HEK293 (cell line): ENCODE measurements at regions not wholly inside any gene's neighbourhood (a gene's known extent, or its start where the extent isn't known, plus 50 kb on each side); places are given as distances from the start of the nearest gene placed in this dataset.

Experiments
- GFI1B ChIP-seq: fragments of 450-650 bp; formaldehyde crosslinking; IDR thresholded peaks from 2 replicates; pipeline ENCODE4 v1.5.1; 2016; ENCODE audit warnings: missing biosample characterization, missing genetic modification characterization
- SALL2 ChIP-seq: fragments of 450-650 bp; formaldehyde crosslinking; IDR thresholded peaks from 2 replicates; pipeline ENCODE4 v1.5.0; 2017; ENCODE audit warnings: missing biosample characterization, mild to moderate bottlenecking, missing genetic modification characterization, borderline replicate concordance
- SP2 ChIP-seq: fragments of 450-650 bp; formaldehyde crosslinking; IDR thresholded peaks from 2 replicates; pipeline ENCODE4 v1.5.1; 2016; ENCODE audit warnings: missing biosample characterization, missing genetic modification characterization
- YY1 ChIP-seq: fragments of 450-650 bp; formaldehyde crosslinking; IDR thresholded peaks from 2 replicates; pipeline ENCODE4 v1.5.1; 2018; ENCODE audit warnings: missing biosample characterization, missing genetic modification characterization
- TF ChIP-seq, protein P1 (sequence below): fragments of 450-650 bp; formaldehyde crosslinking; IDR thresholded peaks from 2 replicates; pipeline ENCODE4 v1.5.1; 2016; ENCODE audit warnings: missing biosample characterization, missing genetic modification characterization
- TF ChIP-seq, protein P2 (sequence below): fragments of 450-650 bp; formaldehyde crosslinking; IDR thresholded peaks from 2 replicates; pipeline ENCODE4 v1.5.1; 2016; ENCODE audit warnings: missing biosample characterization, missing genetic modification characterization
- TF ChIP-seq, protein P3 (sequence below): fragments of 450-650 bp; formaldehyde crosslinking; IDR thresholded peaks from 2 replicates; pipeline ENCODE4 v1.5.1; 2016; ENCODE audit warnings: missing biosample characterization, missing genetic modification characterization
- TF ChIP-seq, protein P4 (sequence below): fragments of 450-650 bp; formaldehyde crosslinking; IDR thresholded peaks from 2 replicates; pipeline ENCODE4 v1.5.1; 2016; ENCODE audit warnings: missing biosample characterization, missing genetic modification characterization

DNA sequence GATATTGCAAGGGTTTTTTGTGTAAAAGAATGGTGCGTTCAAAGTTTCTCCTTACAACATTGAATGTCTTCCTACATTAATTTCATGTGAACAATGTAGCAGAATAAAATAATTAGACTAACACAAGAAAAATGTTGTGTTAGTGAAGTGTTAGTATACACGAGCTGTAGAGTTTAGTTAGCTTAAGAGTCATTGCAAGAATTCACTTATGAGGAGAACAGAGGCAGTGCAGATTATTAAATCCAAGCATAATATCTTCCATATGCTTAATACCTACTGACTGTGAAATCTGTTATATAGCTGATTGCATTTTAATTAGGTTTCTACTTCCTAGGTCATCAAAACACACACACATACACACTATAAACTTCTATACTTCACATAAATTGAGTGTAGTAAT is 959.0 kb downstream of the FAT4 start:
- TF ChIP-seq, protein P1, sequence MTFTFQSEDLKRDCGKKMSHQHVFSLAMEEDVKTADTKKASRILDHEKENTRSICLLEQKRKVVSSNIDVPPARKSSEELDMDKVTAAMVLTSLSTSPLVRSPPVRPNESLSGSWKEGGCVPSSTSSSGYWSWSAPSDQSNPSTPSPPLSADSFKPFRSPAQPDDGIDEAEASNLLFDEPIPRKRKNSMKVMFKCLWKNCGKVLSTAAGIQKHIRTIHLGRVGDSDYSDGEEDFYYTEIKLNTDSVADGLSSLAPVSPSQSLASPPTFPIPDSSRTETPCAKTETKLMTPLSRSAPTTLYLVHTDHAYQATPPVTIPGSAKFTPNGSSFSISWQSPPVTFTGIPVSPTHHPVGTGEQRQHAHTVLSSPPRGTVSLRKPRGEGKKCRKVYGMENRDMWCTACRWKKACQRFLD (tag by site-specific recombination) = no peak
- TF ChIP-seq SP2 (tag by site-specific recombination) = no peak
- TF ChIP-seq, protein P2, sequence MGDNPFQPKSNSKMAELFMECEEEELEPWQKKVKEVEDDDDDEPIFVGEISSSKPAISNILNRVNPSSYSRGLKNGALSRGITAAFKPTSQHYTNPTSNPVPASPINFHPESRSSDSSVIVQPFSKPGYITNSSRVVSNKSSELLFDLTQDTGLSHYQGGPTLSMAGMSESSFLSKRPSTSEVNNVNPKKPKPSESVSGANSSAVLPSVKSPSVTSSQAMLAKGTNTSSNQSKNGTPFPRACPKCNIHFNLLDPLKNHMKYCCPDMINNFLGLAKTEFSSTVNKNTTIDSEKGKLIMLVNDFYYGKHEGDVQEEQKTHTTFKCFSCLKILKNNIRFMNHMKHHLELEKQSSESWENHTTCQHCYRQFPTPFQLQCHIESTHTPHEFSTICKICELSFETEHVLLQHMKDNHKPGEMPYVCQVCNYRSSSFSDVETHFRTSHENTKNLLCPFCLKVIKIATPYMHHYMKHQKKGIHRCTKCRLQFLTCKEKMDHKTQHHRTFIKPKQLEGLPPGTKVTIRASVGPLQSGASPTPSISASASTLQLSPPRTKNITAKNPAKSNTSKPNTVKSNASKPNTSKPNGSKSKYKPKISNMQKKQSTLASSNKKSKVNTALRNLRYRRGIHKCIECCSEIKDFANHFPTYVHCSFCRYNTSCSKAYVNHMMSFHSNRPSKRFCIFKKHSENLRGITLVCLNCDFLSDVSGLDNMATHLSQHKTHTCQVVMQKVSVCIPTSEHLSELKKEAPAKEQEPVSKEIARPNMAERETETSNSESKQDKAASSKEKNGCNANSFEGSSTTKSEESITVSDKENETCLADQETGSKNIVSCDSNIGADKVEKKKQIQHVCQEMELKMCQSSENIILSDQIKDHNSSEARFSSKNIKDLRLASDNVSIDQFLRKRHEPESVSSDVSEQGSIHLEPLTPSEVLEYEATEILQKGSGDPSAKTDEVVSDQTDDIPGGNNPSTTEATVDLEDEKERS (tag by site-specific recombination) = no peak
- TF ChIP-seq, protein P3, sequence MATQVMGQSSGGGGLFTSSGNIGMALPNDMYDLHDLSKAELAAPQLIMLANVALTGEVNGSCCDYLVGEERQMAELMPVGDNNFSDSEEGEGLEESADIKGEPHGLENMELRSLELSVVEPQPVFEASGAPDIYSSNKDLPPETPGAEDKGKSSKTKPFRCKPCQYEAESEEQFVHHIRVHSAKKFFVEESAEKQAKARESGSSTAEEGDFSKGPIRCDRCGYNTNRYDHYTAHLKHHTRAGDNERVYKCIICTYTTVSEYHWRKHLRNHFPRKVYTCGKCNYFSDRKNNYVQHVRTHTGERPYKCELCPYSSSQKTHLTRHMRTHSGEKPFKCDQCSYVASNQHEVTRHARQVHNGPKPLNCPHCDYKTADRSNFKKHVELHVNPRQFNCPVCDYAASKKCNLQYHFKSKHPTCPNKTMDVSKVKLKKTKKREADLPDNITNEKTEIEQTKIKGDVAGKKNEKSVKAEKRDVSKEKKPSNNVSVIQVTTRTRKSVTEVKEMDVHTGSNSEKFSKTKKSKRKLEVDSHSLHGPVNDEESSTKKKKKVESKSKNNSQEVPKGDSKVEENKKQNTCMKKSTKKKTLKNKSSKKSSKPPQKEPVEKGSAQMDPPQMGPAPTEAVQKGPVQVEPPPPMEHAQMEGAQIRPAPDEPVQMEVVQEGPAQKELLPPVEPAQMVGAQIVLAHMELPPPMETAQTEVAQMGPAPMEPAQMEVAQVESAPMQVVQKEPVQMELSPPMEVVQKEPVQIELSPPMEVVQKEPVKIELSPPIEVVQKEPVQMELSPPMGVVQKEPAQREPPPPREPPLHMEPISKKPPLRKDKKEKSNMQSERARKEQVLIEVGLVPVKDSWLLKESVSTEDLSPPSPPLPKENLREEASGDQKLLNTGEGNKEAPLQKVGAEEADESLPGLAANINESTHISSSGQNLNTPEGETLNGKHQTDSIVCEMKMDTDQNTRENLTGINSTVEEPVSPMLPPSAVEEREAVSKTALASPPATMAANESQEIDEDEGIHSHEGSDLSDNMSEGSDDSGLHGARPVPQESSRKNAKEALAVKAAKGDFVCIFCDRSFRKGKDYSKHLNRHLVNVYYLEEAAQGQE (tag by site-specific recombination) = no peak
- TF ChIP-seq, protein P4, sequence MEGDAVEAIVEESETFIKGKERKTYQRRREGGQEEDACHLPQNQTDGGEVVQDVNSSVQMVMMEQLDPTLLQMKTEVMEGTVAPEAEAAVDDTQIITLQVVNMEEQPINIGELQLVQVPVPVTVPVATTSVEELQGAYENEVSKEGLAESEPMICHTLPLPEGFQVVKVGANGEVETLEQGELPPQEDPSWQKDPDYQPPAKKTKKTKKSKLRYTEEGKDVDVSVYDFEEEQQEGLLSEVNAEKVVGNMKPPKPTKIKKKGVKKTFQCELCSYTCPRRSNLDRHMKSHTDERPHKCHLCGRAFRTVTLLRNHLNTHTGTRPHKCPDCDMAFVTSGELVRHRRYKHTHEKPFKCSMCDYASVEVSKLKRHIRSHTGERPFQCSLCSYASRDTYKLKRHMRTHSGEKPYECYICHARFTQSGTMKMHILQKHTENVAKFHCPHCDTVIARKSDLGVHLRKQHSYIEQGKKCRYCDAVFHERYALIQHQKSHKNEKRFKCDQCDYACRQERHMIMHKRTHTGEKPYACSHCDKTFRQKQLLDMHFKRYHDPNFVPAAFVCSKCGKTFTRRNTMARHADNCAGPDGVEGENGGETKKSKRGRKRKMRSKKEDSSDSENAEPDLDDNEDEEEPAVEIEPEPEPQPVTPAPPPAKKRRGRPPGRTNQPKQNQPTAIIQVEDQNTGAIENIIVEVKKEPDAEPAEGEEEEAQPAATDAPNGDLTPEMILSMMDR (tag by site-specific recombination) = no peak
- TF ChIP-seq GFI1B = no peak
- TF ChIP-seq YY1 (tag by site-specific recombination) = no peak
- TF ChIP-seq SALL2 (tag by site-specific recombination) = no peak
